Neuronal stem cell (in vitro differentiated cells): ENCODE measurements at regions not wholly inside any gene's neighbourhood (a gene's known extent, or its start where the extent isn't known, plus 50 kb on each side); places are given as distances from the start of the nearest gene placed in this dataset.

Source experiments
- DNase-seq: peaks from one replicate; pipeline ENCODE4 v3.0.0-alpha.2; 2013; ENCODE audit warnings: low spot score
- H2AFZ ChIP-seq: one replicate; pipeline ENCODE4 v1.6.1; 2013; ENCODE audit warnings: mild to moderate bottlenecking, low read length, inconsistent platforms
- H2AK5ac ChIP-seq: 2 replicates; pipeline ENCODE4 v1.6.1; 2013; ENCODE audit warnings: low read depth, mild to moderate bottlenecking, inconsistent platforms, low read length, moderate library complexity, mixed read lengths
- H2BK120ac ChIP-seq: 2 replicates; pipeline ENCODE4 v1.6.1; 2013; ENCODE audit warnings: low read depth, mild to moderate bottlenecking, inconsistent platforms, low read length, moderate library complexity, mixed read lengths
- H2BK12ac ChIP-seq: one replicate; pipeline ENCODE4 v1.6.1; 2013; ENCODE audit warnings: low read length, inconsistent platforms
- H2BK15ac ChIP-seq: 2 replicates; pipeline ENCODE4 v1.6.1; 2013; ENCODE audit warnings: mild to moderate bottlenecking, low read length, inconsistent platforms, mixed read lengths
- H2BK5ac ChIP-seq: one replicate; pipeline ENCODE4 v1.6.1; 2013; ENCODE audit warnings: inconsistent platforms, mild to moderate bottlenecking, low read length, moderate library complexity
- H3K14ac ChIP-seq: one replicate; pipeline ENCODE4 v1.6.1; 2013; ENCODE audit warnings: low read length, inconsistent platforms
- H3K18ac ChIP-seq: 2 replicates; pipeline ENCODE4 v1.6.1; 2013; ENCODE audit warnings: low read length, inconsistent platforms
- H3K23ac ChIP-seq: 2 replicates; pipeline ENCODE4 v1.6.1; 2013; ENCODE audit warnings: low read depth, mild to moderate bottlenecking, mixed read lengths, low read length, inconsistent platforms; ENCODE audit not compliant: poor library complexity
- H3K27ac ChIP-seq: replicated peaks from 3 replicates; pipeline ENCODE4 v1.5.1; 2013; ENCODE audit warnings: low read length, inconsistent platforms
- H3K27me3 ChIP-seq, 3 experiments: 2 replicates each; pipeline ENCODE4 v1.6.1; 2013; ENCODE audit warnings: low read length in 3 of 3, mild to moderate bottlenecking in 2 of 3, inconsistent platforms in 1 of 3, low read depth in 1 of 3, mixed read lengths in 1 of 3, moderate library complexity in 1 of 3; ENCODE audit not compliant: control insufficient read depth in 3 of 3, insufficient read depth in 3 of 3
- H3K36me3 ChIP-seq, 2 donors: replicated peaks in 1 of 2; 2 replicates each; pipeline ENCODE4 v1.6.1; 2013; ENCODE audit warnings: low read length in 2 of 2; ENCODE audit not compliant: control insufficient read depth in 2 of 2, insufficient read depth in 2 of 2
- H3K4ac ChIP-seq: 2 replicates; pipeline ENCODE4 v1.6.1; 2013; ENCODE audit warnings: inconsistent platforms, mild to moderate bottlenecking, low read length, moderate library complexity
- H3K4me1 ChIP-seq, 2 donors: 1 replicate in 1 of 2; 2 replicates in 1 of 2; pipeline ENCODE4 v1.6.1; 2013; ENCODE audit warnings: low read length in 2 of 2, low read depth in 1 of 2; ENCODE audit not compliant: control insufficient read depth in 2 of 2, insufficient read depth in 1 of 2
- H3K4me2 ChIP-seq: one replicate; pipeline ENCODE4 v1.6.1; 2013; ENCODE audit warnings: mild to moderate bottlenecking, low read length, inconsistent platforms; ENCODE audit not compliant: insufficient read depth, poor library complexity, severe bottlenecking
- H3K4me3 ChIP-seq, 2 donors: 2 replicates each; pipeline ENCODE4 v1.5.1; 2013; ENCODE audit warnings: low read length in 2 of 2, mild to moderate bottlenecking in 2 of 2, inconsistent platforms in 1 of 2, moderate library complexity in 1 of 2
- H3K79me1 ChIP-seq: one replicate; pipeline ENCODE4 v1.6.1; 2013; ENCODE audit warnings: low read depth, mild to moderate bottlenecking, inconsistent platforms, low read length, moderate library complexity
- H3K9ac ChIP-seq: one replicate; pipeline ENCODE4 v1.6.1; 2013; ENCODE audit warnings: mild to moderate bottlenecking, low read depth, low read length, inconsistent platforms; ENCODE audit not compliant: poor library complexity
- H3K9me3 ChIP-seq, 2 donors: replicated peaks in 1 of 2; 2 replicates each; pipeline versions ENCODE3 to v1.6.1; 2013; ENCODE audit warnings: low read length in 2 of 2, mild to moderate bottlenecking in 2 of 2, inconsistent platforms in 1 of 2, low read depth in 1 of 2, mixed read lengths in 1 of 2, moderate library complexity in 1 of 2; ENCODE audit not compliant: control insufficient read depth in 2 of 2, insufficient read depth in 1 of 2
- H4K8ac ChIP-seq: one replicate; pipeline ENCODE4 v1.6.1; 2013; ENCODE audit warnings: low read depth, mild to moderate bottlenecking, inconsistent platforms, low read length, moderate library complexity
- H4K91ac ChIP-seq: one replicate; pipeline ENCODE4 v1.6.1; 2013; ENCODE audit warnings: low read length, low read depth, mild to moderate bottlenecking, inconsistent platforms; ENCODE audit not compliant: poor library complexity
- WGBS, 2 donors: extraction: QIAGEN DNeasy Blood & Tissue Kit; methylation state at CpG; one replicate each; pipeline ENCODE4 v1.1.7; 2013; ENCODE audit warnings: missing lambda C conversion rate in 2 of 2, mixed read lengths in 1 of 2; ENCODE audit not compliant: insufficient read length in 2 of 2, insufficient replicate concordance in 1 of 2; ENCODE audit errors: extremely low coverage in 2 of 2; 5-methylcytosine and 5-hydroxymethylcytosine counted together

GRCh38 chr15:47997195-47998080, 123.4 kb upstream of the SLC24A5 start:
- Histone ChIP-seq H2BK15ac (no peak overlapping the region), H3K79me1 (no peaks in the 10 kb centered on the region), H2BK5ac (no peak overlapping the region), H3K4me3 (no peak overlapping the region), H3K9me3 (no peaks in the 10 kb centered on the region), H3K9ac (no peak overlapping the region), H3K4ac (no peak overlapping the region), H2AFZ (no peak overlapping the region), H3K4me2 (no peak overlapping the region), H2BK12ac (no peak overlapping the region), H3K18ac (no peak overlapping the region), H3K23ac (no peak overlapping the region), H3K27me3 (no peaks in the 10 kb centered on the region), H3K36me3 (no peaks in the 10 kb centered on the region), H3K4me1 (no peaks in the 10 kb centered on the region), H3K14ac (no peak overlapping the region), H4K91ac (no peak overlapping the region), H2AK5ac (no peak overlapping the region), H4K8ac (no peak overlapping the region), H3K27ac (no peak overlapping the region), H2BK120ac (no peak overlapping the region)
- no CpG with 5 or more reads among the region's 7 CpGs for WGBS, 2 donors
- no peak for DNase-seq

GRCh38 chr15:47998619-47999019, 122.2 kb upstream of the SLC24A5 start:
- H3K4me1 ChIP-seq = no peaks in the 10 kb centered on the region
- no peak overlapping the region for H3K14ac ChIP-seq
- no peak overlapping the region for H4K91ac ChIP-seq
- no peak overlapping the region for H2AK5ac ChIP-seq
- H2AFZ ChIP-seq = no peak overlapping the region
- no peak overlapping the region for H3K4ac ChIP-seq
- no peak overlapping the region for H3K9ac ChIP-seq
- H3K27ac ChIP-seq = no peak overlapping the region
- no peaks in the 10 kb centered on the region for H3K9me3 ChIP-seq
- no peak overlapping the region for H2BK12ac ChIP-seq
- no peak overlapping the region for H2BK15ac ChIP-seq
- H3K4me2 ChIP-seq = no peak overlapping the region
- DNase-seq = no peak
- H3K79me1 ChIP-seq = no peaks in the 10 kb centered on the region
- H3K23ac ChIP-seq = no peak overlapping the region
- H3K18ac ChIP-seq = no peak overlapping the region
- WGBS, 2 donors = no CpG with 5 or more reads among the region's 2 CpGs
- H3K27me3 ChIP-seq = no peaks in the 10 kb centered on the region
- no peak overlapping the region for H3K4me3 ChIP-seq
- H2BK120ac ChIP-seq = no peak overlapping the region
- no peak overlapping the region for H4K8ac ChIP-seq
- H3K36me3 ChIP-seq = no peaks in the 10 kb centered on the region
- no peak overlapping the region for H2BK5ac ChIP-seq

GRCh38 chr15:48001393-48002039, 119.3 kb upstream of the SLC24A5 start:
- Histone ChIP-seq H3K9me3 (no peaks in the 10 kb centered on the region), H4K8ac (no peak overlapping the region), H3K4me2 (no peak overlapping the region), H3K18ac (no peak overlapping the region), H2AK5ac (no peak overlapping the region), H3K27ac (no peak overlapping the region), H4K91ac (no peak overlapping the region), H3K14ac (no peak overlapping the region), H3K4me3 (no peak overlapping the region), H3K9ac (no peak overlapping the region), H3K27me3 (no peaks in the 10 kb centered on the region), H2BK5ac (no peak overlapping the region), H2BK15ac (no peak overlapping the region), H2AFZ (no peak overlapping the region), H2BK120ac (no peak overlapping the region), H3K36me3 (no peaks in the 10 kb centered on the region), H3K23ac (no peak overlapping the region), H3K79me1 (no peaks in the 10 kb centered on the region), H3K4me1 (no peaks in the 10 kb centered on the region), H2BK12ac (no peak overlapping the region), H3K4ac (no peak overlapping the region)
- no peak for DNase-seq
- WGBS, 2 donors = no CpG with 5 or more reads among the region's 3 CpGs

GRCh38 chr15:48002767-48003166, 118.0 kb upstream of the SLC24A5 start:
- Histone ChIP-seq H3K4me3 (no peak overlapping the region), H2BK15ac (no peak overlapping the region), H3K18ac (no peak overlapping the region), H2AK5ac (no peak overlapping the region), H4K91ac (no peak overlapping the region), H3K36me3 (no peaks in the 10 kb centered on the region), H2AFZ (no peak overlapping the region), H3K4me2 (no peak overlapping the region), H3K23ac (no peak overlapping the region), H2BK12ac (no peak overlapping the region), H3K9ac (no peak overlapping the region), H3K14ac (no peak overlapping the region), H2BK5ac (no peak overlapping the region), H2BK120ac (no peak overlapping the region), H4K8ac (no peak overlapping the region), H3K27ac (no peak overlapping the region), H3K9me3 (no peaks in the 10 kb centered on the region), H3K27me3 (no peaks in the 10 kb centered on the region), H3K4ac (no peak overlapping the region), H3K4me1 (no peaks in the 10 kb centered on the region), H3K79me1 (no peaks in the 10 kb centered on the region)
- whole genome bisulfite sequencing, 2 donors = no CpG with 5 or more reads among the region's 1 CpG
- no peak for DNase-seq
